Calu3 (cell line): ENCODE measurements at regions not wholly inside any gene's neighbourhood (a gene's known extent, or its start where the extent isn't known, plus 50 kb on each side); places are given as distances from the start of the nearest gene placed in this dataset.

Source experiments
- BruUV-seq: library from RNA; stranded (reverse); fragments of 400-500 nt; replicated peaks from 2 replicates; lab custom pipeline; 2021; lab: Mats Ljungman, UMichigan
- CTCF ChIA-PET: fragments of 300-600 bp; sonication (Branson Sonifier 250); formaldehyde crosslinking; loops from one replicate; lab custom pipeline; 2022; ENCODE audit warnings: antibody characterized with exemption; lab: Charles Lee
- DNase-seq: peaks from one replicate; pipeline ENCODE4 v3.0.0; 2022
- H3K27ac Mint-ChIP-seq: one replicate; pipeline ENCODE4 v1.8.0; 2022; ENCODE audit warnings: mixed read lengths; ENCODE audit not compliant: unreplicated experiment
- H3K27me3 Mint-ChIP-seq: one replicate; pipeline ENCODE4 v1.8.0; 2022; ENCODE audit warnings: mixed read lengths; ENCODE audit not compliant: unreplicated experiment
- H3K36me3 Mint-ChIP-seq: one replicate; pipeline ENCODE4 v1.8.0; 2022; ENCODE audit warnings: mild to moderate bottlenecking, moderate library complexity, mixed read lengths; ENCODE audit not compliant: insufficient read depth, unreplicated experiment
- H3K4me1 Mint-ChIP-seq: one replicate; pipeline ENCODE4 v1.8.0; 2022; ENCODE audit warnings: mild to moderate bottlenecking, low read depth, mixed read lengths; ENCODE audit not compliant: unreplicated experiment
- H3K4me3 Mint-ChIP-seq: one replicate; pipeline ENCODE4 v1.8.0; 2022; ENCODE audit warnings: mild to moderate bottlenecking, low read depth, moderate library complexity, mixed read lengths; ENCODE audit not compliant: unreplicated experiment
- H3K9me3 Mint-ChIP-seq: one replicate; pipeline ENCODE4 v1.8.0; 2022; ENCODE audit warnings: low read depth, mixed read lengths; ENCODE audit not compliant: unreplicated experiment
- intact Hi-C: fragments of 100-400 bp; cut with micrococcal nuclease; formaldehyde crosslinking; loops from one replicate; pipeline ENCODE4 v1.10.0; 2022; ENCODE audit not compliant: unreplicated experiment
- TF ChIP-seq, protein P1 (sequence below): fragments of 200-600 bp; IDR thresholded peaks from one replicate; pipeline ENCODE4 v1.8.0; 2022; ENCODE audit warnings: antibody characterized with exemption; ENCODE audit not compliant: unreplicated experiment

DNA sequence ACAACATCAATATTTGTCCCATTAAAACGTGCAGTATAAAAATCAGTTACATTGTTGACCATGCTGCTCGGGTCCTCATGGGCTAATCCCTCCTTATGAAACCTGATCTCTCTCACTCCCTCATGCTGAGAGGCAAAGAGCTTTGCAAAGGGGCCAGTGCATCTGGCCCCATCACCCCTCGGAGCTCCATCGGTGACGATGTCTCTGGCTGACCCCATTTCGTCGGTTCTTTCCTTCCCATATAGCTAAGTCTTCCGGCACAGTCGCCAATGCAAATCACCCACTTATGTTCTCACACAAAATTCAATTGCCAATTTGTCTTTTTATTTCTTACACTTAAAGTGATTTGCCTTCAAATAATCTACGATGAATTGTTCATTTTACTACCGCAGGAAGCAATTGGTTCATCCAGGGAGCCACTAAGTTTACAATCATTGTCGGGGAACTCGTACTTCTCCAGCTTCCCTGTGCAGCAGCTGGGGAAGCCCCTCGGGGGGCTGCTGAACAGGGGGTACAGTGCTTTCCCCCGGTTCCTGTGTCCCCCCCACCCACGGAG is 199.8 kb upstream of the CDH4 start:
- intact Hi-C loops: no loop called here
- no peak overlapping the region for H3K4me3 Mint-ChIP-seq
- no peak overlapping the region for H3K27ac Mint-ChIP-seq
- CTCF ChIA-PET: no interaction called here
- H3K9me3 Mint-ChIP-seq: peaks cover 2% of the 10 kb centered on the region
- no peak for DNase-seq
- H3K4me1 Mint-ChIP-seq: no peaks in the 10 kb centered on the region
- H3K27me3 Mint-ChIP-seq: no peaks in the 10 kb centered on the region
- no TSS peak for BruUV-seq
- TF ChIP-seq, protein P1, sequence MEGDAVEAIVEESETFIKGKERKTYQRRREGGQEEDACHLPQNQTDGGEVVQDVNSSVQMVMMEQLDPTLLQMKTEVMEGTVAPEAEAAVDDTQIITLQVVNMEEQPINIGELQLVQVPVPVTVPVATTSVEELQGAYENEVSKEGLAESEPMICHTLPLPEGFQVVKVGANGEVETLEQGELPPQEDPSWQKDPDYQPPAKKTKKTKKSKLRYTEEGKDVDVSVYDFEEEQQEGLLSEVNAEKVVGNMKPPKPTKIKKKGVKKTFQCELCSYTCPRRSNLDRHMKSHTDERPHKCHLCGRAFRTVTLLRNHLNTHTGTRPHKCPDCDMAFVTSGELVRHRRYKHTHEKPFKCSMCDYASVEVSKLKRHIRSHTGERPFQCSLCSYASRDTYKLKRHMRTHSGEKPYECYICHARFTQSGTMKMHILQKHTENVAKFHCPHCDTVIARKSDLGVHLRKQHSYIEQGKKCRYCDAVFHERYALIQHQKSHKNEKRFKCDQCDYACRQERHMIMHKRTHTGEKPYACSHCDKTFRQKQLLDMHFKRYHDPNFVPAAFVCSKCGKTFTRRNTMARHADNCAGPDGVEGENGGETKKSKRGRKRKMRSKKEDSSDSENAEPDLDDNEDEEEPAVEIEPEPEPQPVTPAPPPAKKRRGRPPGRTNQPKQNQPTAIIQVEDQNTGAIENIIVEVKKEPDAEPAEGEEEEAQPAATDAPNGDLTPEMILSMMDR: no peak
- H3K36me3 Mint-ChIP-seq: no peaks in the 10 kb centered on the region

DNA sequence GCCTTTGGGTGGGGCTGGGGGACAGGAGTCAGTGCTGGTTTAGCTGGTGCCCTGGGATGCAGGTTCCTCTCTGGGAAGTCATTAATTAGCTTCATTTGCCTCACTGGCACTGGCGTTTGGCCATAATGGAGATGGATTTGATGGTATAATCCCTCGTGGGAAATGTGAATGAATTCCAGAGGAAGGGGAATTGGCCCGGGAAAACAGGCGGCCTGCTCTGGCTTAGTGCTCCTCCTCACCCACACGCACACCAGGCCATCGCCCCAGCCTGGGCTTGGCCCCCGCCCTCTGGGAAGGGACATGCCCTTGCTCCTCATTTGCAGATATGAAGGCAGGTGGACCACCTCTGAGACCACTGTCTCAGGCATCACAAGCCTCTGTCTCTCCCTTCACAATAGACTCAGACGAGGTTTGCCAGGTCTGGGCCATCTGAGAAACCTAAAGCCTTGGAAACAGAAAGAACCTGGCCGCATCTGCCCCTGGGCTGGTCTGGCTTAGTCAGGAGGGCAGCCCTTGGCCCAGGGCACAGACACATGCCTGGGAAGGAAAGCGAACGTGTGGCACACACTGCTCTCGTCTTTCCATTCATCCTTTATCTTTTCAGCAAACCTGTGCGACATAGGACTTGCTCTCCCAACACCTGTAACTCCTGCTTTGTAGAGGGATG is 199.2 kb upstream of the CDH4 start:
- no peaks in the 10 kb centered on the region for H3K4me1 Mint-ChIP-seq
- no peak overlapping the region for H3K4me3 Mint-ChIP-seq
- intact Hi-C loops: no loop called here
- no peak for DNase-seq
- H3K36me3 Mint-ChIP-seq: no peaks in the 10 kb centered on the region
- CTCF ChIA-PET: no interaction called here
- no peaks in the 10 kb centered on the region for H3K27me3 Mint-ChIP-seq
- peaks cover 2% of the 10 kb centered on the region for H3K9me3 Mint-ChIP-seq
- TF ChIP-seq, protein P1: no peak
- no peak overlapping the region for H3K27ac Mint-ChIP-seq
- BruUV-seq: no TSS peak

DNA sequence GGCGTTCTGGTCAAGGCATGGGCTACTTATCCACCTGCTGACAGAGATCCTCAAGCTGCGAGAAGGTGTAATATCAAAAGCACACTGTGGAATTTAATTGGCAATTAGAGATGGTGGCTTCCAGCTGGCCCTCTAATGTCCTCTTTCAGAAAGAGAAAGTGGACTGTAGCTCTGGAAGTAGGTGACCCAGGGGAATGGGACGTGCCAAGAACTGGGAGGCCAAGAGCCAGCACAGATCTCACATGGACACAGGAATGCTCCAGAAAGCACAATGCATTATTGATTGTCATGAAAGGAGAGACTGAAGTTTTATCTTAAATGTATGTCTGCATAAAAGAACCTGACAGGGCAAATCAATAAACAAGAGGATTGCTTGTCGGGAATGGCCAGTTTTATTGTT is 198.6 kb upstream of the CDH4 start:
- H3K9me3 Mint-ChIP-seq: peaks cover 2% of the 10 kb centered on the region
- no peaks in the 10 kb centered on the region for H3K36me3 Mint-ChIP-seq
- TF ChIP-seq, protein P1: no peak
- BruUV-seq: no TSS peak
- H3K4me3 Mint-ChIP-seq: no peak overlapping the region
- H3K4me1 Mint-ChIP-seq: no peaks in the 10 kb centered on the region
- intact Hi-C loops: no loop called here
- no peaks in the 10 kb centered on the region for H3K27me3 Mint-ChIP-seq
- H3K27ac Mint-ChIP-seq: no peak overlapping the region
- no peak for DNase-seq
- CTCF ChIA-PET: no interaction called here

DNA sequence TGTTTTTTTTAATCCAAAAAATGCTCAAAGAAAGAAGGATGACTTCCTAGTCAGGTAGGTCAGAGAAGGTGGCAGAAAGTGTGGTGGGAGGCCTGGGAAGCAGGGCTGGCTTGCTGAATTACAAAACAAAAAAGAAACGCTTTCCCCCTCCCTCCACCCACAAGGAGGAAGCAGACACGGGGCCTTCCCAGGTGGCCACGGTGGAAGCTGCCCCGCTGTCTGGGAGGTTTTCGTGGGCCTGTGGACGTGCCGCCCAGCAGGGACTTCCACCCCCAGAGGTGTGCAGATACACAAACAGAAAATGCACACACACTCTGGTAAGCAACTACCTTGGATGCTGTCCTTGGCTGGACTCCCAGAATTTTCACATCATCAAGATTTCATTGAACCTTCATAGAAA is 198.2 kb upstream of the CDH4 start:
- intact Hi-C loops: no loop called here
- Mint-ChIP-seq H3K4me3 (no peak overlapping the region), H3K36me3 (no peaks in the 10 kb centered on the region), H3K27ac (no peak overlapping the region), H3K27me3 (no peaks in the 10 kb centered on the region), H3K9me3 (peaks cover 2% of the 10 kb centered on the region), H3K4me1 (no peaks in the 10 kb centered on the region)
- CTCF ChIA-PET: no interaction called here
- TF ChIP-seq, protein P1: no peak
- no peak for DNase-seq
- BruUV-seq: no TSS peak
